Neural progenitor cell (in vitro differentiated cells): ENCODE measurements at regions not wholly inside any gene's neighbourhood (a gene's known extent, or its start where the extent isn't known, plus 50 kb on each side); places are given as distances from the start of the nearest gene placed in this dataset.

ENCODE experiments used
- DNase-seq: peaks from one replicate; pipeline ENCODE4 v3.0.0-alpha.2; 2016; ENCODE audit warnings: low spot score
- H2AFZ ChIP-seq: fragments of 200-600 bp; sonication (generic); replicated peaks from 2 replicates; pipeline ENCODE4 v1.6.1; 2016; ENCODE audit warnings: antibody characterized with exemption
- H3F3A ChIP-seq: fragments of 200-600 bp; sonication (generic); 2 replicates; pipeline ENCODE4 v1.6.1; 2016; ENCODE audit warnings: antibody characterized with exemption, low read depth
- H3K27ac ChIP-seq: fragments of 200-600 bp; sonication (generic); 2 replicates; pipeline ENCODE4 v1.5.1; 2016; ENCODE audit warnings: mild to moderate bottlenecking
- H3K27me3 ChIP-seq: fragments of 200-600 bp; sonication (generic); 2 replicates; pipeline ENCODE4 v1.6.1; 2016; ENCODE audit warnings: mild to moderate bottlenecking, moderate library complexity
- H3K36me3 ChIP-seq: fragments of 200-600 bp; sonication (generic); 2 replicates; pipeline ENCODE4 v1.5.1; 2016
- H3K4me1 ChIP-seq: fragments of 200-600 bp; sonication (generic); 2 replicates; pipeline ENCODE4 v1.6.1; 2016; ENCODE audit warnings: mixed run types
- H3K4me2 ChIP-seq: fragments of 200-600 bp; sonication (generic); 2 replicates; pipeline ENCODE4 v1.6.1; 2016
- H3K4me3 ChIP-seq: fragments of 200-600 bp; sonication (generic); 2 replicates; pipeline ENCODE4 v1.5.1; 2016
- H3K79me2 ChIP-seq: fragments of 200-600 bp; sonication (generic); 2 replicates; pipeline ENCODE4 v1.6.1; 2016; ENCODE audit warnings: low read depth
- H3K9ac ChIP-seq: fragments of 200-600 bp; sonication (generic); 2 replicates; pipeline ENCODE4 v1.6.1; 2016
- H3K9me3 ChIP-seq: fragments of 200-600 bp; sonication (generic); 2 replicates; pipeline ENCODE4 v1.5.1; 2016; ENCODE audit warnings: low read depth
- H4K20me1 ChIP-seq: fragments of 200-600 bp; sonication (generic); 2 replicates; pipeline ENCODE4 v1.6.1; 2016; ENCODE audit warnings: low read depth
- H3K27ac Mint-ChIP-seq: 3 replicates; pipeline ENCODE4 v1.8.0; 2021; ENCODE audit warnings: mixed read lengths
- H3K27me3 Mint-ChIP-seq: 2 replicates; pipeline ENCODE4 v1.8.0; 2022; ENCODE audit warnings: low read depth, mild to moderate bottlenecking, inconsistent platforms, moderate library complexity, mixed read lengths; ENCODE audit not compliant: insufficient read depth
- H3K36me3 Mint-ChIP-seq: 3 replicates; pipeline ENCODE4 v1.8.0; 2021; ENCODE audit warnings: mixed read lengths
- H3K4me1 Mint-ChIP-seq: 3 replicates; pipeline ENCODE4 v1.8.0; 2021; ENCODE audit warnings: mixed read lengths
- H3K4me3 Mint-ChIP-seq: 3 replicates; pipeline ENCODE4 v1.8.0; 2021; ENCODE audit warnings: mild to moderate bottlenecking, moderate library complexity, mixed read lengths
- H3K9me3 Mint-ChIP-seq: 3 replicates; pipeline ENCODE4 v1.8.0; 2020; ENCODE audit warnings: mixed read lengths
- CTCF ChIP-seq: fragments of 200-600 bp; sonication (generic); IDR thresholded peaks from 2 replicates; pipeline ENCODE4 v1.5.1; 2017; ENCODE audit warnings: antibody characterized with exemption, mild to moderate bottlenecking
- EZH2 ChIP-seq: fragments of 200-600 bp; sonication (generic); IDR thresholded peaks from 2 replicates; pipeline ENCODE4 v1.6.1; 2017; ENCODE audit warnings: antibody characterized with exemption, mild to moderate bottlenecking, moderate library complexity
- EZH2phosphoT487 ChIP-seq: fragments of 200-600 bp; sonication (generic); IDR thresholded peaks from 2 replicates; pipeline ENCODE4 v1.6.1; 2017; ENCODE audit warnings: antibody characterized with exemption

- no peak for DNase-seq
- peaks cover 13% of the 10 kb centered on the region for H3K9me3 ChIP-seq
- TF ChIP-seq EZH2phosphoT487 (no peak), EZH2 (no peak), CTCF (no peak)
Observed at GRCh38 chr19:22914646-22915045, 82.6 kb downstream of the ZNF723 start.

DNA sequence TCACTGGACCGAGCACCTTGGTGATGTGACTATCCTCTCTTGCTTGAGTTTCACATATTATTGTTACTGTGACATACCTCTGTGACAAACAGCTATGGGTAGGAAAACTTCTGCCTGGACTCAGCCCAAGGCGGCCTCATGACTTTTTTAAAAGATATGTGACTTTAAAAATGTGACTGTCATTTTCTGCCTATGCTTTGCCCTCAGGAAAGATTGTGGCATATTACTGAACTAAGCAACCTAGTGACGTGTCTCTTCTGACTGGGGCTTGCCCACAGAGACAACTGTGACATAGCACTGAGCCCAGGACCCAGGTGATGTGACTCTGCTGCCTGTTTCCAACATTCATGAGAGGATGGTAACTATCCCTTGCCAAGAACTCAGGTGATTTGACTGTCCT is 84.8 kb downstream of the ZNF728 start:
- no peak for TF ChIP-seq CTCF
- no peak for TF ChIP-seq EZH2
- TF ChIP-seq EZH2phosphoT487 = no peak
- no peak overlapping the region for H3K4me3 Mint-ChIP-seq
- Histone ChIP-seq H3K36me3 (no peaks in the 10 kb centered on the region), H3K27me3 (no peaks in the 10 kb centered on the region), H3K4me1 (no peaks in the 10 kb centered on the region), H3K9ac (no peak overlapping the region), H3K9me3 (peaks cover 7% of the 10 kb centered on the region), H3F3A (no peaks in the 10 kb centered on the region), H4K20me1 (no peaks in the 10 kb centered on the region), H3K27ac (no peak overlapping the region), H3K79me2 (no peaks in the 10 kb centered on the region), H3K4me2 (no peak overlapping the region), H2AFZ (no peak overlapping the region), H3K4me3 (no peak overlapping the region)
- DNase-seq = no peak
- no peaks in the 10 kb centered on the region for H3K27me3 Mint-ChIP-seq
- no peak overlapping the region for H3K27ac Mint-ChIP-seq
- peaks cover 68% of the 10 kb centered on the region for H3K9me3 Mint-ChIP-seq
- H3K36me3 Mint-ChIP-seq = no peaks in the 10 kb centered on the region
- no peaks in the 10 kb centered on the region for H3K4me1 Mint-ChIP-seq

More at GRCh38 chr19:22914646-22915045, 82.6 kb downstream of the ZNF723 start:
- no peaks in the 10 kb centered on the region for H4K20me1 ChIP-seq
- no peak overlapping the region for H3K4me2 ChIP-seq
- H3K27ac ChIP-seq = no peak overlapping the region
- H3K79me2 ChIP-seq = no peaks in the 10 kb centered on the region
- H3F3A ChIP-seq = no peaks in the 10 kb centered on the region
- Mint-ChIP-seq H3K4me1 (no peaks in the 10 kb centered on the region), H3K4me3 (no peak overlapping the region), H3K27ac (no peak overlapping the region), H3K27me3 (no peaks in the 10 kb centered on the region), H3K36me3 (no peaks in the 10 kb centered on the region), H3K9me3 (peaks cover 56% of the 10 kb centered on the region)
- no peaks in the 10 kb centered on the region for H3K36me3 ChIP-seq
- H3K27me3 ChIP-seq = no peaks in the 10 kb centered on the region
- no peak overlapping the region for H2AFZ ChIP-seq
- H3K4me3 ChIP-seq = no peak overlapping the region
- no peaks in the 10 kb centered on the region for H3K4me1 ChIP-seq
- H3K9ac ChIP-seq = no peak overlapping the region

DNA sequence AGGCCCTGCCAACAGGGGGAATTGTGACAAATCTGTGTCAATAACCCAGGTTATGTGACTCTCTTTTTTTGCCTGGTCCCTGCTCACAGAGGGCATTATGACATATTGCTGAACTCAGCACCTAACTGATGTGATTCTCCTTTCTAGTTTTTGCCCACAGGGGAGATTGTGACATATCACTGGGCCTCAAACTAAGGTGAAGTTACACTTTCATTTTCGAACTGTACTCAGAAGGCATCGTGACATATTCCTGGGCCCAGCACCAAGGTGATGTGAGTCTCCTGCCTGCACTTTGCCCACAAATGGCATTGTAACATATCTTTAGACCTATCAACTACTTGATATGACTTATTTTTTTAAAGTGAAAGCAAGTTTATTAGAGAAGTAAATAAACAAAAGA is 83.0 kb downstream of the ZNF728 start:
- Histone ChIP-seq H3K4me2 (no peak overlapping the region), H3K4me3 (no peak overlapping the region), H3K9me3 (peaks cover 5% of the 10 kb centered on the region), H3K36me3 (no peaks in the 10 kb centered on the region), H3K4me1 (no peaks in the 10 kb centered on the region), H3F3A (no peaks in the 10 kb centered on the region), H3K9ac (no peak overlapping the region), H3K79me2 (no peaks in the 10 kb centered on the region), H2AFZ (no peak overlapping the region), H3K27me3 (no peaks in the 10 kb centered on the region), H4K20me1 (no peaks in the 10 kb centered on the region), H3K27ac (no peak overlapping the region)
- H3K4me1 Mint-ChIP-seq = no peaks in the 10 kb centered on the region
- no peaks in the 10 kb centered on the region for H3K36me3 Mint-ChIP-seq
- H3K27me3 Mint-ChIP-seq = no peaks in the 10 kb centered on the region
- no peak overlapping the region for H3K4me3 Mint-ChIP-seq
- H3K9me3 Mint-ChIP-seq = peaks cover 78% of the 10 kb centered on the region
- no peak for DNase-seq
- TF ChIP-seq EZH2 = no peak
- TF ChIP-seq EZH2phosphoT487 = no peak
- TF ChIP-seq CTCF = no peak
- no peak overlapping the region for H3K27ac Mint-ChIP-seq
